ENCODE measurements at regions not wholly inside any gene's neighbourhood (a gene's known extent, or its start where the extent isn't known, plus 50 kb on each side); places are given as distances from the start of the nearest gene placed in this dataset.

GRCh38 chr3:83457551-83457950, 1501.2 kb upstream of the CADM2 start:
- no peak for TF ChIP-seq EZH2 (IDR thresholded peaks at IDR 0.05; ENCODE audit: insufficient read depth, poor library complexity, severe bottlenecking)
- no peak for TF ChIP-seq EZH2phosphoT487 (IDR thresholded peaks at IDR 0.05; ENCODE audit: insufficient read depth, low read depth)
